ENCODE measurements at regions not wholly inside any gene's neighbourhood (a gene's known extent, or its start where the extent isn't known, plus 50 kb on each side); places are given as distances from the start of the nearest gene placed in this dataset.

DNA sequence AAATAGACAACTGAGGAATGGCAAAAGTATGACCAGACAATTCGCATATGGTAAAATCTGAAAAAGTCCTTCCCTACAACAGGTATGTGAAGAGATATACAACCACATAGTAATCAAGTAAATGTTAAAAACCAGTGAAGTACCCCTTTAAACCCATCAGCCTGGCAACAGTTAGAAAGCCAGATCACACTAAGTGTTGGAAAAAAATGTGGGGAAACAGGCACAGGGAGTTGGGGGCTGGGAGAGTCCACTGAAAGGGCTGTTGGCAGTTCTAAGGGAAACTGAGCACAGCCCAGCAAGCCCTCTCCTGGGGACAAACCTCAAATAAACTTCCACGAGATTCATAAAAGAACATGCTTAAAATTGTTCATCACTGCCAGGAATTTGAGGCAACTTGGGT, 242.1 kb downstream of the BUD13 start:
- no peak for TF ChIP-seq EZH2 (IDR thresholded peaks at IDR 0.05; ENCODE audit: borderline replicate concordance, low read length)
- TF ChIP-seq, protein P1, sequence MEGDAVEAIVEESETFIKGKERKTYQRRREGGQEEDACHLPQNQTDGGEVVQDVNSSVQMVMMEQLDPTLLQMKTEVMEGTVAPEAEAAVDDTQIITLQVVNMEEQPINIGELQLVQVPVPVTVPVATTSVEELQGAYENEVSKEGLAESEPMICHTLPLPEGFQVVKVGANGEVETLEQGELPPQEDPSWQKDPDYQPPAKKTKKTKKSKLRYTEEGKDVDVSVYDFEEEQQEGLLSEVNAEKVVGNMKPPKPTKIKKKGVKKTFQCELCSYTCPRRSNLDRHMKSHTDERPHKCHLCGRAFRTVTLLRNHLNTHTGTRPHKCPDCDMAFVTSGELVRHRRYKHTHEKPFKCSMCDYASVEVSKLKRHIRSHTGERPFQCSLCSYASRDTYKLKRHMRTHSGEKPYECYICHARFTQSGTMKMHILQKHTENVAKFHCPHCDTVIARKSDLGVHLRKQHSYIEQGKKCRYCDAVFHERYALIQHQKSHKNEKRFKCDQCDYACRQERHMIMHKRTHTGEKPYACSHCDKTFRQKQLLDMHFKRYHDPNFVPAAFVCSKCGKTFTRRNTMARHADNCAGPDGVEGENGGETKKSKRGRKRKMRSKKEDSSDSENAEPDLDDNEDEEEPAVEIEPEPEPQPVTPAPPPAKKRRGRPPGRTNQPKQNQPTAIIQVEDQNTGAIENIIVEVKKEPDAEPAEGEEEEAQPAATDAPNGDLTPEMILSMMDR (conservative IDR thresholded peaks at IDR 0.05 in 1 of 2, IDR thresholded peaks at IDR 0.05 in 1 of 2; ENCODE audit: extremely low read depth in 1 of 2, insufficient read depth in 1 of 2, low read depth in 1 of 2, low read length in 2 of 2) = no peak

Data from mammary epithelial cell (primary cell).